NOMO-1 treated with dmso at 0.1 percent for 144 hours (cell line): ENCODE measurements at regions not wholly inside any gene's neighbourhood (a gene's known extent, or its start where the extent isn't known, plus 50 kb on each side); places are given as distances from the start of the nearest gene placed in this dataset.
"Not testable (repeated sequence)": the region's sequence is repeated elsewhere in the genome, so short reads cannot be mapped to it uniquely, and the experiment has no call there.

ENCODE experiments used
- DNase-seq: peaks from one replicate; lab custom pipeline; 2025; ENCODE audit not compliant: unreplicated experiment; lab: John Stamatoyannopoulos, UW

DNA sequence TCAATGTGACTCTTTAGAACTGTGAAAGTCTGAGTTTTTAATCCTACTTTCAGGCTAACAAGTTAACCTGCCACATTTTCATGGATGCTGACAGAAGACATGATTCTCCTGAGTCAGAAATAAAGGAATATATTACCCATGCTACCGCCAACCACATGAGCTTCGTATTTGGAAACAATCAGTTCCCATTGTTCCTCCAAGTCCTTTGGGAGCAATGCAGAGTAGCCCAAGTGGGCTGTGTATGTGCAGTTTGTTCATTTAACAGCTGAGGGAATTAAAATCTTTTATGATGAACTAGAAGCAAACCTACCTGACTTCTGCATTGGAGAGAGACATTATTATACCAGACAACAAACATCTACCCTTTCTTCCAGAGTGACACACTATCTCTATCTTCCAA, 169.3 kb upstream of the BET1 start:
- no peak for DNase-seq

DNA sequence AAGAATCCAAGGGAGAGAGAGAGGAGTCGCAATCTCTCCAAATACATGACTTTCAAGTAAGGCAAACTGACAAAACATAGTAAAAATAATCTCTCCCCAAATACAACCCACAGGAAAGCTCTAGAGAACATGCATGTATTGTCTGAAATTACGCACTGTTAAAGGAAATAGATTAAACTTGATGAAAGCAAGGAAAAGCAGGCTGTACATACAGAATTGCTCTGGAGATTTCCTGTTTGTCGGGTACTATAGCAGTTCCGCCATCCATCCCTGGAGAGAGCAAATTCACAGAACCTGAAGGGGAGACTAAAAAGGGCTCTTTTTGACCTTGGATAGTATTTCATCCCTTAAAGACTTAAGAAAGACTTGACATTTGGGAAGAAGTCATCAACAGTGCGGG, 170.2 kb upstream of the BET1 start:
- DNase-seq: no peak

DNA sequence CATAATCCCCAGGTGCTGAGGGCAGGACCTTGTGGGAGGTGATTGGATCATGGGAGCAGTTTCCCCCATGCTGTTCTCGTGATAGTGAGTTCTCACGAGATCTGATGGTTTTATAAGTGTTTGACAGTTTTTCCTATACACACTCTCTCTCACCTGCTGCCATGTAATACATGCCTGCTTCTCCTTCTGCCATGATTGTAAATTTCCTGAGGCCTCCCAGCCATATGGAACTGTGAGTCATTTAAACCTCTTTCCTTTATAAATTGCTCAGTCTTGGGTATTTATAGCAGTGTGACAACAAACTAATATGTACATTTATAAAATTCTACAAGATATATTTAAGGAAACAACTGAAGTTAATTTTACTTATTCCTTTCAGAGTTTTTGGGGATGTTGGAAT, 170.8 kb upstream of the BET1 start:
- DNase-seq: no peak

DNA sequence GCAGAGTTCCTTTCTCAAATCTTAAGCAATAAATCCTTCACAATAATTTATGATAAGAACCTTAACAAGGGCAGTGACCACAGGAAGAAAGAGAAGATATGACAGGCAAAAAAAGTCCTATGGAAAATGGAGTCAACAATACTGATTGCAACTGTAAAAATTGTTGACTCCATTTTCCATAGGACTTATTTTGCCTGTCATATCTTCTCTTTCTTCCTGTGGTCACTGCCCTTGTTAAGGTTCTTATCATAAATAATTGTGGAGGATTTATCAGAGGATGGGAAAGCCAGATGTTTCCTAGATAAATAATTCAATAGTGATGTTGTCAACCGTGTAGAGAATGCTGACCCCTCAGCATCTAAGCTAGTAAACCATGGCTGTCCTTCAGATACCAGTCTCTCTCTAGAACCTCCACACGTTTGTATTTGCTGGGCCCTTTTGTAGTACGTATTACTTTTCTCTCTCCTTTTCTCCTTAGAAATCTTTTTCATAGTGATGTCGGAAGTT, 172.6 kb upstream of the BET1 start:
- no peak for DNase-seq

DNA sequence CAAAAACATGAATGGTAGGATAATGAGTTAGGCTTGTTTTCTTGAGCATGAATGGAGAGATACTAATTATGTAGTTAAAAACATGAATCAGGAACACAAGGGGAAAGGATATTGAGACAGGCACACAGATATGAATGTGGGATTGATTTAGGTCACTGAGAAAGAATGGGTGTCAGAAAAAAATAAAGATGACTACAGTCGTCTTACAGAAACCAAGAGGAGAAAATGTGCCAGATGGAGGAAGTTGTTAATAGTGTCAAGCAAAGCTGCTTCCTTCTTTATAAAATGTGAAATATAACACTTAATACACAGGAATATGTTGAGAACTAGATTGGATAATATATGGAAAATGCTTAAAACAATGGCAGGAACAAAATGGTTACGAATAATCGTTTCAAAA, 173.3 kb upstream of the BET1 start:
- DNase-seq: no peak

DNA sequence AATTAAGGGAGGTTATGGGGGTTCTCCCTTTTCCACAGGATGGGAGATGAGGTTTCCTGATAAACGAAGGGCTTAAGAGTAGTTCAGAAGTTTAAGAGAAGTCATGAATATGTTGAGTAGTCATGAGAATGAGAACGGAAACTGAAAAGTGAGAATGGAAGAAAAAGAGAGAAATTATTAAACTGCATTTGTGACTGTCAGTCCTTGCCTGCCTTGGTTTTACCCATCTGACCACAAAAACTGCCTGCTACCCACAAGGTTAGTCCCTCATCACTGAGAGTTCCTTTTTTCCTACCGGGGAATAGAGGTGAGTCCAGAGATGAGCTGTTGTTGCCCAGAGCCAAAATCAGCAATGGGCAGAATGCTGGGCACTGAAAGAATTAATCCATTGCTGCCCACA, 174.1 kb upstream of the BET1 start:
- no peak for DNase-seq

DNA sequence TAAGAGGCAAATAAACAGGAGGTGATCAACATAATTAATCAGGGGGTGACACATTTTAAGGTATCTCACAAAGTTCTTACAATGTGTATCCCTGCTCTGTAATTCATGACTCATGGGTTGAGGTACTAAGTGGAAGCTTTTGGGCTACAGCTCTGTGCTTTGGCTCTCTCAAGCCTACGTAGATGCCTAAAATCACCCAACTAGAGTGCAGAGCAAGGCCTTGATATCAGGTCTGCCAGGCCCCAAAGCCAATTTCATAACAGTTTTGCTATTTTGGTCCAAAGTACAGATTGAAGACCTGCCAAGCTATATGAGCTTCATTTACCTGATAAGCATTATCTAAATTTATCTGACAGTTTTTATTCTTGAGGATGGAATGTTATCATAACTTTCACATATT, 175.3 kb upstream of the BET1 start:
- no peak for DNase-seq

DNA sequence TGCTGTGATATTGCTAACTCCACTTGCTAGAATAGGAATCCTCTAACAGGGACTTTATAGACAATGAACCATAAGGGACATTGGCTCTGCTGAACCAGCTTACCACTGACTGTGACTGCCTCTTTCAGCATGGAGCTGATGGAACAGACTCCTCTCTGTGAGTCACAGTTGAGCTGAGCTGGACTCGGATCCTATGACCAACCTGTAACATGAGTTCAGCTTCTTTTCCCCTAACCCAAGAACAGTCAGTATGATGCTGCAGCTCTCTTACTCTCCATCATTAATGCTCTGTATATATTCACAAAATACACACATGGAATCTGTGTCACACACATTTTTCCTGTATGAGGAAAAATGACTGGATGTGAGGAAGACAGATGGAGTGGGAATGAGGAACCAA, 177.9 kb upstream of the BET1 start:
- no peak for DNase-seq

DNA sequence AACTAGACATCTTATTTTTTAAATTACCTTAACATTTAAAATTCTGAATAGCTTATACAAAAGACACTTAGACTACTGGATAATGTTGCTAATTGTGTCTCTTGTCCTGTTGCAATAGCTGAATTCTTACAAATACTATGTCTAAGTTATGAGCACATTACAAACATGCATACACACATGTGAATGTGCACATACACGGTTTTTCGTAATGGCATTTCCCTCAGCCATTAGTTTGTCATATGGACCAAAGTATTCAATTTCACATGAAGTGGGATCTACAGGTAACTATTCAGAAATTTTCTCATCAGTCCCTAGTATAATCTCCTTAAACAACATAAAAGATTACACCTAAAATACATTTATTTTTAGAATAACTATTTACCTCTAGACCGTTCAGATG, 178.6 kb upstream of the BET1 start:
- no peak for DNase-seq

DNA sequence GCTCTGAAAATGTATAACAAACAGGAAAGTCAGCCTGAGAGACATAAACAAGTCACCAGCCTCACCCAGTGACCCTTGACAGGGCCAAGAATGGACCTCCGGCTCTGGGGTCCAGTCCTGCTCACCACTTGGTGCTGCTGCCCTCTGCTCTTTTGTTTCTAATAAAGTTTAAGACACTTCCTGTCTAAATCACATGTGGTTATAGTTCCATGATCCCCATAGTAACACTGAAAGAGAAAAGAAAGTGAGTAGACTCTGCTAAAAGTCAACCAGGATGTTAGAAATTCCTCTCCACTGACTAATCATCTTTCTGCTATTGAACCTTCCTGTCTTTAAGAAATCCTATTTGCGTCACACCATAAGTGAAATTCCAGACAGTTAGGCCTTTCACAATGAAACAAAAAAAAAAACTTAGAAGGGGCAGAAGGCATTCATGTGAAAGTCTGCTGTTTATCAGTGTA, 179.2 kb upstream of the BET1 start:
- DNase-seq: no peak

DNA sequence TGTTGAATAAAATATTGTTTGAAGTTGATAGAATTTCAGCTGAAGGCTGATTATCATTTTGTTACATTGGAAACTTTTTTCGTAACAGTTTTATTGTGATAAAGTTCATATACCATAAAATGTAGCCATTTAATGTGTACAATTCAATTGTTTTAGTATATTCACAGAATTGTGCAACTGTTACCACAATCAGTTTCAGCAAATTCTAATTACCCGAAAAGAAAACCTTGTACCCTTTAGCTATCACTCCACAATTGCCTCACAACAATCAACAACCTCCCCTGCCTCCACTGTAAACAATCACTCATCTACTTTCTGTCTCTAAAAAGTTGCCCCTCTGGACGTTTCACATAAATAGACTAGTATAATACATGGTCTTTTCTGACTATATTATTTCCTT, 179.7 kb upstream of the BET1 start:
- no peak for DNase-seq

DNA sequence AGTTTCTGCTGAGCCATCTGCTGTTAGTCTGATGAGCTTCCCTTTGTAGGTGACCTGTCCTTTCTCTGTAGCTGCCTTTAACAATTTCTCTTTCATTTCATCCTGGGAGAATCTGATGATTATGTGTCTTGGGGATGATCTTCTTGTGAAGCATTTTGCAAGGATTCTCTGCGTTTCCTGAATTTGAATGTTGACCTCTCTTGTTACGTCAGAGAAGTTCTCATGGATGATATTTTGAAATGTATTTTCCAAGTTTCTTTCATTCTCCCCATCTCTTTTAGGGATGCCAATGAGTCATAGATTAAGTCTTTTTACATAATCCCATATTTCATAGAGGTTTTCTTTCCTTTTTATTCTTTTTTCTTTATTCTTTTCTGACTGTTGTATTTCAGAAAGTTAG, 184.2 kb upstream of the BET1 start:
- no peak for DNase-seq

DNA sequence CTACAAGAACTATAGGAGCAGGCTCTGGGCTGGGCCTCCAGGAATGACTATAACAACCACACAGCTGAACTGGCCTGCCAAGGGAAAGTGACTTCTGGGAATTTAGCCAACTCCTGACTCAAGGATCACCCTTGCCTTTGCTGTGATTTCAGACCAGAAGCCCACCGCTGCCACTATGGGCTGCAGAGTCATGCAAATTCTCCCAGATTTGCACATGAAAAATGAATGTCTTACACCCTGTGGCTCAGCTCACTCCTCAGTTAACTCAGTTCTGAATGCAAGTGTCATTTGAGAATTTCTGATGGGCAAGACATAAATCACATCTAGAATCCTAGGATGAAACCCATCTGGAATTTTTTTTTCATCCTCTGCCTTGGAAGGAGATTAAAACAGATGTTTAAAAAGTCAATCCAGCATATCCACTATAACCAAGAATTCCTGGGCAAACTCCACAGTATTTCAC, 186.5 kb upstream of the BET1 start:
- no peak for DNase-seq

DNA sequence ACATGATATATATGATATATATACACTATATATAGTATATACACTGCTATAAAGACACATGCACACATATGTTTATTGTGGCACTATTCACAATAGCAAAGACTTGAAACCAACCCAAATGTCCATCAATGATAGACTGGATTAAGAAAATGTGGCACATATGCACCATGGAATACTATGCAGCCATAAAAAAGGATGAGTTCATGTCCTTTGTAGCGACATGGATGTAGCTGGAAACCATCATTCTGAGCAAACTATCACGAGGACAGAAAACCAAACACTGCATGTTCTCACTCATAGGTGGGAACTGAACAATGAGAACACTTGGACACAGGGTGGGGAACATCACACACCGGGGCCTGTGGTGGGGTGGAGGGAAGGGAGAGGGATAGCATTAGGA, 190.3 kb upstream of the BET1 start:
- not testable (repeated sequence) for DNase-seq

DNA sequence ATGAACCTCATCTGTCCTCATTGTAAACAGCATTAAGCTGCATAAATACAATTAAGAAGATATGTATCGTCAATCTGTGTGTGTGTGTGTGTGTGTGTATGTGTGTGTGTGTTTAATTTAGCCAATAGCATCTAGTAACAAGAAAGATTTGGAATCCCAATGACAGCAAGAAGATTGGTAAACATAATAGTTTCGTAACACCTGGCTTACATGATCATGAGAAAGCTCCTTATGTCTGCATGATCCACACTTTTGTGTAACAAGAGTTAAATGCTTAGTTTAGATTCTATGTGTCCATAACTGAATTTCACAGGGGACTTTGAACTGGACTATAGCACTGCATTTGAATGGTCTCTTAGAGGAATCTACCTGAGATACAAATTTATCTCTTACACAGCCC, 191.0 kb upstream of the BET1 start:
- DNase-seq: no peak

DNA sequence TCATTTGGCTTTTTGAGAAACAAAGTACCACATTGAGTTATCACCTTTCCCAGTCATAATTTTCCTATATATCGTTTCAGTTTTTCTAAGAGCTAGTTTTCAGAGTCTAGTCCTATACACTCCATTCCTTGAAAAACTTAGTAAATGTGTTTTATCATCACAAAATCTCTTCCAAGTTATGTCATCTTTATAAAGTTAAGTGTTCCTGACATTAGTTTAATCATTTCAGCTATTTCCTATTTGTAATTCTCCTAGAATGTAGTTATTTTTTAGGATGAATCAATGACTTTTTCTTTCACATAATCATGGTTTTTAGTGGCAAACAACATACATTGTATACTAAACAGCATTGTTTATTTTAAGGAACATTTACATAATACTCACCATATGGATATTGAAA, 191.7 kb upstream of the BET1 start:
- DNase-seq: no peak

DNA sequence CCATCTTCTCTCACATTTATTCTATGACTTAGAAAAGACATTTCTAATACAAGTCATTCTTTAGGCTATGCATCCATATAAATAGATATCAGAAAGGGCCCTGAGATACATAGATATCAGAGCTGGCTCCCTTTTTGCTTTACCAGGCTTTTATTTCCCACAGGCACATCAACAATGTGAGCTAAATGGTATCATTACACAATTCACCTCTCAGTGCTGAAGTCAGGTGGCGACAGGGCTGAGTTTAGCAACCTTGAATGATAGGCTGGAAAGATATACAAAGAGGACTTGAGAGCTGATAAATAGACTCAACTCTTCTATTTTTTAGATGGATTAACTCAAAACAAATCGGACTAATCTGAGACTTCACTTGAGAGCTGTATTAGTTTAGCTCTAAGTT, 189.2 kb upstream of the COL1A2 start:
- no peak for DNase-seq

DNA sequence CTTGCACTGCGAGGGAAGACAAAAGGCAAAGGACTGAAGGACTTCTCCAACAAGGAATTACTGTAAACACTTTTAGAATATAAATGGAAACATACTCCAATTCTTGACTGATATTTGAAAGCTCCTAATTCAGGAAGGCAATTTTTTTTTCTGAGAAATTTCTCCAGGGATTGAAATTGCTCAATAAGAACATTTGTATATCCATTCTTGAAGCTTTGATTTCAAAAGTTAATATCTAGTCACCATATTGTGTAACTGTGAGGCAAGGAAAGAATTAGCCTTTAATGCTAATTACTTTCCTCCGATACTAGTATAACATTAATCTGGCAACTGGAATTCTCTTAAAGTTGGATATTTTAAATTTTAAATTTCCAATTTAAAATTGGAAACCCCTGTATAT, 188.4 kb upstream of the COL1A2 start:
- no peak for DNase-seq

DNA sequence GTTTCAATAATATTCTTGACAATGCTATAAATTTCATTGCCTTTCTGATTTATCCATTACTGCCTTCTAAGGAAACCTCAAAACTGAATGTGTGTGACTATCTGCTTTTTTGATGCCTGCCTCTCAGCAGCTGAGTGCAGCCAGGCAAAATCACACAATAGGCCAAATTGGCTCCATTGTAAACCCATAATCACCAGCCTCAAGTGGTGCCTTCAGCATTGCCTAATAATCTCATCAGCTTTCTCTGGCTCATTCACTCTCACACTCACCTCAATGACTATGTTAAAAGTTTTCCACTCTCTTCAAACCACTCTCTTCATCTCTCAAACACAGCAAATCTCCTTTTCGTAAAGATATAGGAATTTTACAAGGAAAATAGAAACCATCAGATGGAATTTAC, 182.5 kb upstream of the COL1A2 start:
- DNase-seq: no peak

DNA sequence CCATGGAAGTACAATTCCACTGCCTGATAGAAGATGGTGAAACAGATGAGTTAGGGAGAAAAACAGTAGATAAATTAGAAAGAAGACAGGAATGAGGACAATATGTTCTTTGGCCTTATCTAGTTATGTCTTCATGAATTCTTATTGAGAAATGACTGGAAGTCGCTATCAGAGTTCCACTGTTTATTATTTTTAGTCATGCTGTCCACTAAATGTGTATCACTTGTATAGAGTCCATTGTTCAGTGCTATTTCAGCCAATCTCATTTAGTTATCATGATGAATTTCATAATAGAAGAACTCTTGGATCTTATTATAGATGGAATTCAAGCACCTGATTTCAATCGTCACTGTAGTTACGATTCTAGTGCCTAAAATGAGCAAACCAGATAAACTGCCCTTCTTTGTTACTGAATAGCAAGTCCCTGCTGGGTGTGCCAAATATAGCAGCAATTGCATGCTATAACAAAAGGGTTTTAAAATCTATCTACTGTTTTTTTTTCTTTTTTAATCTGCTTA, 177.7 kb upstream of the COL1A2 start:
- DNase-seq: no peak

DNA sequence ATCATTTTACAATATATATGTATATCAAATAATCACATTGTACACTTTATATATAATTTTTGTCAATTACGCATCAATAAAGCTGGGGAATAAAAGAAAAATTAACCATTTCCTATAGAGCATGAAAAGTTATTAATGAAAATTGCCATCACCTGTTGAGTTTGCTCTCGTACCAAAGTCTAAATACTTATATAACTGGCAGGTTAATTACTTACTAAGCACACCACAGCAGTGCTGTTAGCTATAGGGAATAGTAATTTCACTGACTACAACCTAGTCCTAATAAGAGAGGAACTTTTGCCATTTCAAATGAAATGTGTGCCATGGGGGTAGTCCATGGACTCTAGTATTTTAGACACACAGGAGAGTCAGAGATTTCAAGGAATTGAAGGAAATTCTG, 176.9 kb upstream of the COL1A2 start:
- no peak for DNase-seq

DNA sequence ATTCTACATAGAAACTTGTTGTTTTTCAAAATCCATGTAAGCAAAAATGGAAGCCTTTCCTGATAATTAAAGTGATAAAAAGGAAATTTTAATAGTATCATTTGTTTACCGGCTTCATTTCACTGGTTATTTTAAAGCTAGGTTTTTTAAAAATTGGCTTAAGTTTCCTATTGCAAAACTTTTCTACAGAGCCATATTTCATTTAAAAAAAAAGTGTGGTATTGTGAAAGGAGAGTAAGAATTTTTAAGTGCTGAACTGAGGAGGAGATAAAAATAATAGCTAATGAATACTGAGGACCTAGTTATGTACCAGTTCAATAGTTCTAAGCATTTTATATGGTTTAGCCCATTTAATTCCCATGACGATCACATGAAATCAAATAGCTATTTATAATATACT, 172.2 kb upstream of the COL1A2 start:
- DNase-seq: no peak

DNA sequence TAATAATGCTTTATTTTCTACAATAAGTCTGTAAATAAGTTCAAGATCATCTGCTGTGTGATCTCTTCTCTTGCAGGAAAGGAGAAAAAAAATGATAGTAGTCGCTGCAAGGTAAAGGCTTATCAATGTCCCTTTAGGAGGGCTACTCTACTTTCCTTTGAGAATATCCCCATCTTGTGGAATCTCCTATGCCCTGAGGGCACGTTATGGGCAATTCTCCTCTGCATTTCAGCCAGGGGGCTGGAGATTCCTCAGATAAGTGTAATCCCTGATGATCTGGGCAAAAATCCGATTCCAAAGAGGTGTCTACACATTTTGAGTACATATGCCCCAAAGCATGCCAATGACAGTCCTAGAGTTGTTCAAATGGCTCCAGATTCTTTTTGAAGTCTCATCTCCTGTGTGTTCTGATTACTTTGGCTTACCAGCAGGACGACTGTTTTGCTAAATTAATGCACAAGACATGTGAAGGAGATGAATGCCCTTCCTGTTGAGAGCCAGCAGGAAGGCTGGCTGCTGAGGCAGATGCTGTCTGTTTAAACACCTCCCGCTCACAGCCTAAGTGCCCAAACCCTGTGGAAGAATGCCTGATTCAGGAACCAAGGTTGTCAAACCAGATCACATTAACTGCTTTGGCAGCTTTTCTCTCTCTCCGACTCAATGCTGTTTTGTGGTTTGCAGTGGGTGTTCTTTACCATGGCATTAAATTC, 171.2 kb upstream of the COL1A2 start:
- no peak for DNase-seq
